Glomerular visceral epithelial cell (primary cell): ENCODE measurements at regions not wholly inside any gene's neighbourhood (a gene's known extent, or its start where the extent isn't known, plus 50 kb on each side); places are given as distances from the start of the nearest gene placed in this dataset.

ENCODE experiments used
- DNase-seq: peaks from one replicate; pipeline ENCODE4 v3.0.0-alpha.2; 2016; ENCODE audit errors: extremely low spot score

- no peak for DNase-seq
Observed at GRCh38 chr1:98422816-98423215, 238.7 kb upstream of the SNX7 start.

GRCh38 chr1:98421085-98421435, 240.5 kb upstream of the SNX7 start:
- DNase-seq = no peak

GRCh38 chr1:98420376-98421084, 241.0 kb upstream of the SNX7 start:
- no peak for DNase-seq

- DNase-seq = no peak
Observed at GRCh38 chr1:98417820-98418219, 243.7 kb upstream of the SNX7 start.

- DNase-seq = no peak
Observed at GRCh38 chr1:98410082-98410481, 251.4 kb upstream of the SNX7 start.

GRCh38 chr1:98406352-98407088, 255.0 kb upstream of the SNX7 start:
- no peak for DNase-seq

GRCh38 chr1:98405581-98406074, 255.9 kb upstream of the SNX7 start:
- DNase-seq = no peak

- DNase-seq = no peak
Observed at GRCh38 chr1:98404866-98405265, 256.7 kb upstream of the SNX7 start.

- DNase-seq = no peak
Observed at GRCh38 chr1:98403963-98404480, 257.5 kb upstream of the SNX7 start.

GRCh38 chr1:98402860-98403259, 258.7 kb upstream of the SNX7 start:
- DNase-seq = no peak

GRCh38 chr1:98400446-98400845, 261.1 kb upstream of the SNX7 start:
- no peak for DNase-seq

GRCh38 chr1:98399218-98399617, 262.3 kb upstream of the SNX7 start:
- DNase-seq = no peak

- peak; percentile 21 for DNase-seq
Observed at GRCh38 chr1:98398649-98399048, 262.9 kb upstream of the SNX7 start.

- no peak for DNase-seq
Observed at GRCh38 chr1:98398092-98398491, 263.4 kb upstream of the SNX7 start.

GRCh38 chr1:98393719-98394118, 267.8 kb upstream of the SNX7 start:
- DNase-seq = no peak

GRCh38 chr1:98391175-98391574, 270.3 kb upstream of the SNX7 start:
- no peak for DNase-seq

GRCh38 chr1:98389809-98390208, 271.7 kb upstream of the SNX7 start:
- peak; percentile 24 for DNase-seq

- DNase-seq = peak; percentile 70
Observed at GRCh38 chr1:98388441-98388840, 273.1 kb upstream of the SNX7 start.

- DNase-seq = peak; percentile 18
Observed at GRCh38 chr1:98387701-98388100, 273.8 kb upstream of the SNX7 start.

GRCh38 chr1:98386675-98387440, 274.7 kb upstream of the SNX7 start:
- no peak for DNase-seq

- no peak for DNase-seq
Observed at GRCh38 chr1:98385652-98386051, 275.9 kb upstream of the SNX7 start.

- no peak for DNase-seq
Observed at GRCh38 chr1:98384461-98385141, 276.9 kb upstream of the SNX7 start.
